CD4-positive, alpha-beta T cell treated with Interleukin-12 subunit alpha and Interleukin-12 subunit beta, for 1 hour (primary cell): ENCODE measurements at regions not wholly inside any gene's neighbourhood (a gene's known extent, or its start where the extent isn't known, plus 50 kb on each side); places are given as distances from the start of the nearest gene placed in this dataset.
A peak's percentile ranks its signal among the peaks of the same experiment; 100 is the strongest.
"Not testable (repeated sequence)": the region's sequence is repeated elsewhere in the genome, so short reads cannot be mapped to it uniquely, and the experiment has no call there.

Experiments used
- DNase-seq: peaks from one replicate; pipeline ENCODE4 v3.0.0-alpha.2; 2020

GRCh38 chr9:111148052-111149017 is 110.1 kb upstream of the LPAR1 start:
- DNase-seq = no peak

DNA sequence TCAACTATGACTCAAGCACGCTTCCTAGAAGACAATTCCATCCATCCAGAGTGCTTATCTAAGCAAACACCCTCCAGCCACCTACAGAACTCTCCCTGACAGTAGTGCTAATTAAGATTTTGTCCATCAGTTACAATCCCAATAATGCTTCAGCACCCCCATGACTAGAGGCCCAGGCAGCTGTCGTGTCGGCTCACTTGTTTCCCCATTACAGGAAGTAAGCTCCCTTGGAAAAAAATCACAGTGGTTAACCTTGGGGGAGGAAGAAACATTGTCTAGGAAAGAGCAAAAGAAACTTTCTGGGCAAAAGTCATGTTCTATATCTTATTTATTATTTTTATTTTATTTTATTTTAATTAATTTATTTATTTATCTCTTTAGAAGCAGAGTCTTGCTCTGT is 108.8 kb upstream of the LPAR1 start:
- DNase-seq = no peak

GRCh38 chr9:111144741-111145140 is 106.5 kb upstream of the LPAR1 start:
- no peak for DNase-seq

GRCh38 chr9:111136180-111136579 is 97.9 kb upstream of the LPAR1 start:
- DNase-seq = no peak

- no peak for DNase-seq
Observed at GRCh38 chr9:111131211-111131610, 92.9 kb upstream of the LPAR1 start.

- DNase-seq = no peak
Observed at GRCh38 chr9:111120526-111120925, 82.3 kb upstream of the LPAR1 start.

GRCh38 chr9:111118256-111118948 is 80.1 kb upstream of the LPAR1 start:
- DNase-seq = no peak

GRCh38 chr9:111114486-111114885 is 76.2 kb upstream of the LPAR1 start:
- DNase-seq = no peak

GRCh38 chr9:111113712-111114111 is 75.4 kb upstream of the LPAR1 start:
- no peak for DNase-seq

DNA sequence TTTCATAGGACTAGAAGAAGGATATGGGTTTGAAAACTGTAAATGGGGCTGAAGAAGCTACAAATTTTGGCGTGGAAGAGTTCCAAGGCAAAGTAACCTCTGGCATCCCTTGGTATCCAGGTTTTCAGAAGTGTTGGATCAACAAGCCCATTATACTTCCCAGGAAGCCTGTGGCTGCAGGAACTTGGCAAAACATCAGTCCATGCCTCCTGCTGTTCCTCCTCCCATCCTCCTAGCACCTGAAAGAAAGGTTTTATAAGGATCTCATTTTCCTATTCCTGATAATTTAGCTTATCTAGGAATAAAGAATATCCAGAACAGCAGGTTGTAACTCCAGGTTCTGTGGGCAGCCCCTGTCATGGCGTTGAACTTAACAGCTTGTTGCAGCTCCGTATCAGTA is 72.5 kb upstream of the LPAR1 start:
- no peak for DNase-seq

GRCh38 chr9:111108946-111109345 is 70.7 kb upstream of the LPAR1 start:
- no peak for DNase-seq

- no peak for DNase-seq
Observed at GRCh38 chr9:111107141-111107540, 68.9 kb upstream of the LPAR1 start.

- DNase-seq = no peak
Observed at GRCh38 chr9:111106202-111106601, 67.9 kb upstream of the LPAR1 start.

DNA sequence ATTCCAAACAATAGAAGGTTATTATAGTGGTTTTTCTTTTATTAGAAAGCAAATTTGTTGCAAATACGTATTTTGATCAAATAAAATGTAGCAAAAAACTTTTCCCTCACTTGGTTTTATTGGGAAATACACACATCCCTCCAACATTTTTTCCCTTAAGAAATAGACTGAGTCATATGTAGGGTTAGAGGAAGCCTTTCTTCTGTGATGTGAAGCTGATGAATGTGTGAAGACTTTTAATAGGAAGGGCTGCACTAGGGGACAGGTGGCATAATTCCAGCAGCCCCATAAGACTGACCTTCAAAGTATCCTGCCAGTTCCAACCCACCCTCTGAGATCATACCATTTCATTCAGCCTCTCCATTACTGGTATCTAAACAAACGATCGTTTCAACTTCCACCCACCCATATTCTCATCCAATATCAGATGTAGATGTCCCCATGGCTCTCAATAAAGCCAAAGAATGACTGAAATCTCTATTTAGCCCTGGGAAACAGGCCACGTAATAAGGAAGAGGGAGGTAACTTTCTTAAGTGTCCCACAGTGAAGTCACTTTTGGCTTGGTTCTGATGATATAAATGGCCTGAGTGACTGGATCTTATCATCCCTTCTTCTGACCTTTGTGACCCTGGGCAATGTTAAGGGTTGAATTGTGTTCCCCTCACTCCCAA is 64.7 kb upstream of the LPAR1 start:
- DNase-seq = no peak

DNA sequence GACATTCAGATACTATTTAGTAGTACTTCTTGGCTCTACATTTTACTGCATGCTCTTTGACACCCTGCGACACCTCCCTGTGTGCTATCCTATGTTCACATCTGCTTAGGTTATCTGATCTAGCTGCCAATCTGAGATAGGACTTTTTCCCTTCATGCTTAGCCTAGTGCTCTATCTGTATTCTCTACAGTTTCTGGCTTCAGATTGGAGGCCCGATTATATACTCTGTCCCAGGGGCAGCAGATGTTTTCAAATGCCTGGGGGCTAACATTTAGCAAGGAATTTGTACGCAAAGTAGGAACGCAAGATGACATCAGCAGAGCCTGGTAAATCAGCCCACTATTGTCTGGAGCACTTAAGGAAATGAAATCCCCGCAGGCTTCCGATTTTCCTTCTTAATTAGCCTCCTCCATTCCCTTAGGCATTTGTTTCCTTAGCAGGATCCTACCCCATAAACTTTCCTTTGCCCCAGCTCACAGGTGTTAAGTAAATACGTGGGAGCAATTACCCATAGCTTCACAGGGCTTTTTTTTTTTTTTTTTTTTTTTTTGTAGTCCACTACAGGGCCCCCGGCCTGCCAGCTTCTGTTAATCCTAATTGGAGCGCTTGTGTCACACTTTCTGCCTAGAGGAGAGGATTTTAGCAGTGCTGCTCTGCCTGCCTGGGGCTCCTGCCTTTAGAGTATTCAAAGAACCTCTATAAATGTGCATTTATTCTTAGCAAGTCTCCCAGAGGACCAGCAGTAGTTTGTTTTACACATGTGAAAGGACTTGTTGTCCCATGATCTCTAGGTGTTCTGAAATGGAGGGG is 61.1 kb upstream of the LPAR1 start:
- DNase-seq = no peak

DNA sequence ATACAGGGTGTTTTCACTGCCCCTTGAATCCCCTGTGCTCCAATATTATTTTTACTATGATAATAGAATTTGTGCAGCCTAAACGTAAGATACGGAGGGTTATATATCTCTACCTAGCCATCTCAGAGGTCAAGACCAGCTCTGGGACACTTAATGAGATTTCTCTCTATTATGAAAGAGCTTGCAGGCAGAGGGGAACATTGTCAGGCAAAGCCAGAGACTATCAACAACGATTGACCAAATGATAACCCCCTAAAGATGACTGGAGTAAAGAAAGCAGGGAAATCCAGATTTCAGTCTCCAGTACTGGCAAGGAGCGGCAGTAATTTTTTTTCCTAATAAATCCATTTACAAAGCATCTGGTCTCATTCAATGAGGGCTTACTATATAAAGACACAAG is 59.8 kb upstream of the LPAR1 start:
- DNase-seq = no peak

- no peak for DNase-seq
Observed at GRCh38 chr9:111096051-111096450, 57.8 kb upstream of the LPAR1 start.

GRCh38 chr9:111095441-111095840 is 57.2 kb upstream of the LPAR1 start:
- DNase-seq = no peak

GRCh38 chr9:111094958-111095357 is 56.7 kb upstream of the LPAR1 start:
- no peak for DNase-seq

DNA sequence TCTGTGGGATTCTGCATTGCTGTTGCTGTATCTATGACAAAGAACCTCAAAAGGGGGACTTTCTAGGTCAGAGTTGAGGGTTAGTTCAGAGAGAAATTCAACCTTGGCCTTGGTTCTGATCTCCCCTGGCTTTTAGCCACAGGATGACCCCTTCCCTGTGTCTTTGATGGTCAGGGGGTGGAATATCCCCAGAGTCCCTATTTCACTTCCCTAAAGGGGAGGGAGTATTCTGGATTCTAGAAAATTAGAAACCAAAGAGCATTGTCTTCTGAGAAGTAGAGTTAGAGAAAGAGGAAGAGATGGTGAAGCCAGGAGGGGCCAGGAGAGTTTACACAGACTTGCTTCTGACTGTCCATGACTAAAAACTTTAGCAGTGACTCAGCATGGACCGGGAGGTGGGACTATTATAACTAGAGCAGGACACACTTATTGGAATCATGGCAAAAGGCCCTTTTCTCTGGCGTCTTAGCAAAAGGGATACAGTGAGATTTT is 56.2 kb upstream of the LPAR1 start:
- peak; percentile 1 for DNase-seq

- DNase-seq = not testable (repeated sequence)
Observed at GRCh38 chr9:111092167-111092566, 53.9 kb upstream of the LPAR1 start.
